IMR-90 (cell line): ENCODE measurements at regions not wholly inside any gene's neighbourhood (a gene's known extent, or its start where the extent isn't known, plus 50 kb on each side); places are given as distances from the start of the nearest gene placed in this dataset.

Source experiments
- ATAC-seq: fragments of 200-7000 bp; cut with Tn5 transposase; 2 replicates; pipeline ENCODE4 v1.9.1; 2020; ENCODE audit warnings: low read depth, mild to moderate bottlenecking, moderate library complexity
- BruUV-seq: library from RNA; stranded (reverse); fragments of 400-500 nt; replicated peaks from 2 replicates; lab custom pipeline; 2021; lab: Mats Ljungman, UMichigan
- CTCF ChIA-PET: fragments of 300-600 bp; formaldehyde crosslinking; extraction: SDS; loops from one replicate; lab custom pipeline; 2021; ENCODE audit warnings: antibody characterized with exemption; lab: Yijun Ruan, JAX
- POLR2A ChIA-PET: fragments of 300-600 bp; sonication (Branson Sonifier 250); formaldehyde crosslinking; loops from one replicate; lab custom pipeline; 2022; ENCODE audit warnings: antibody characterized with exemption; ENCODE audit not compliant: unreplicated experiment; lab: Charles Lee
- DNase-seq: peaks from one replicate; pipeline ENCODE4 v3.0.0; 2013
- H2AFZ ChIP-seq: replicated peaks from 2 replicates; pipeline ENCODE3; 2013; ENCODE audit warnings: low read length, mild to moderate bottlenecking; ENCODE audit not compliant: poor library complexity
- H2AK5ac ChIP-seq: 2 replicates; pipeline ENCODE4 v1.6.1; 2013; ENCODE audit warnings: low read depth, low read length, inconsistent platforms
- H2AK9ac ChIP-seq: replicated peaks from 2 replicates; pipeline ENCODE3; 2013; ENCODE audit warnings: mild to moderate bottlenecking, low read depth, low read length, moderate library complexity; ENCODE audit not compliant: poor library complexity
- H2BK120ac ChIP-seq: 2 replicates; pipeline ENCODE4 v1.6.1; 2013; ENCODE audit warnings: low read depth, low read length, inconsistent platforms
- H2BK15ac ChIP-seq: 3 replicates; pipeline ENCODE4 v1.6.1; 2013; ENCODE audit warnings: low read depth, low read length, inconsistent platforms
- H2BK20ac ChIP-seq: 2 replicates; pipeline ENCODE4 v1.6.1; 2013; ENCODE audit warnings: low read depth, mild to moderate bottlenecking, inconsistent platforms, low read length, moderate library complexity
- H2BK5ac ChIP-seq: 2 replicates; pipeline ENCODE4 v1.6.1; 2013; ENCODE audit warnings: mild to moderate bottlenecking, low read depth, low read length, inconsistent platforms; ENCODE audit not compliant: poor library complexity, severe bottlenecking
- H3K14ac ChIP-seq: replicated peaks from 2 replicates; pipeline ENCODE4 v1.6.1; 2013; ENCODE audit warnings: low read depth, low read length, inconsistent platforms
- H3K18ac ChIP-seq: 2 replicates; pipeline ENCODE4 v1.6.1; 2013; ENCODE audit warnings: low read depth, low read length, control low read depth
- H3K23ac ChIP-seq: 2 replicates; pipeline ENCODE4 v1.6.1; 2013; ENCODE audit warnings: low read depth, low read length, inconsistent platforms
- H3K27ac ChIP-seq: 2 replicates; pipeline ENCODE4 v1.5.1; 2013; ENCODE audit warnings: mild to moderate bottlenecking, control low read depth, low read length; ENCODE audit not compliant: insufficient read depth
- H3K27me3 ChIP-seq: 2 replicates; pipeline ENCODE4 v1.6.1; 2013; ENCODE audit warnings: low read length; ENCODE audit not compliant: control insufficient read depth, insufficient read depth
- H3K36me3 ChIP-seq: 2 replicates; pipeline ENCODE4 v1.6.1; 2013; ENCODE audit warnings: low read length, mixed read lengths; ENCODE audit not compliant: control insufficient read depth, insufficient read depth
- H3K4ac ChIP-seq: 2 replicates; pipeline ENCODE4 v1.6.1; 2013; ENCODE audit warnings: low read depth, low read length, inconsistent platforms
- H3K4me1 ChIP-seq: 2 replicates; pipeline ENCODE4 v1.6.1; 2013; ENCODE audit warnings: low read length, mixed read lengths; ENCODE audit not compliant: control insufficient read depth, insufficient read depth
- H3K4me2 ChIP-seq: 2 replicates; pipeline ENCODE4 v1.6.1; 2013; ENCODE audit warnings: low read depth, mild to moderate bottlenecking, control low read depth, low read length, moderate library complexity
- H3K4me3 ChIP-seq: 2 replicates; pipeline ENCODE4 v1.5.1; 2013; ENCODE audit warnings: low read depth, mild to moderate bottlenecking, control low read depth, low read length, moderate library complexity; ENCODE audit not compliant: insufficient read depth
- H3K56ac ChIP-seq: 2 replicates; pipeline ENCODE4 v1.6.1; 2013; ENCODE audit warnings: low read length, inconsistent platforms; ENCODE audit not compliant: insufficient read depth; ENCODE audit errors: extremely low read depth
- H3K79me1 ChIP-seq, 2 experiments: 2 replicates each; pipeline ENCODE4 v1.6.1; 2013; ENCODE audit warnings: low read length in 2 of 2, inconsistent platforms in 1 of 2, low read depth in 1 of 2
- H3K9ac ChIP-seq: 2 replicates; pipeline ENCODE4 v1.6.1; 2013; ENCODE audit warnings: low read depth, low read length, control low read depth
- H3K9me1 ChIP-seq: 2 replicates; pipeline ENCODE4 v1.6.1; 2013; ENCODE audit warnings: low read length, inconsistent platforms; ENCODE audit not compliant: insufficient read depth
- H3K9me3 ChIP-seq: 2 replicates; pipeline ENCODE4 v1.6.1; 2013; ENCODE audit warnings: low read length; ENCODE audit not compliant: control insufficient read depth, insufficient read depth
- H4K20me1 ChIP-seq: 2 replicates; pipeline ENCODE4 v1.6.1; 2013; ENCODE audit warnings: low read length, inconsistent platforms; ENCODE audit not compliant: insufficient read depth
- H4K5ac ChIP-seq: 2 replicates; pipeline ENCODE4 v1.6.1; 2013; ENCODE audit warnings: mild to moderate bottlenecking, low read depth, low read length, control low read depth
- H4K8ac ChIP-seq, 2 experiments: 2 replicates each; pipeline ENCODE4 v1.6.1; 2013; ENCODE audit warnings: low read depth in 2 of 2, low read length in 2 of 2, control low read depth in 1 of 2, inconsistent platforms in 1 of 2
- H4K91ac ChIP-seq: 2 replicates; pipeline ENCODE4 v1.6.1; 2013; ENCODE audit warnings: low read depth, low read length, inconsistent platforms; ENCODE audit not compliant: insufficient read depth
- BHLHE40 ChIP-seq: fragments of 150-350 bp; IDR thresholded peaks from 2 replicates; pipeline ENCODE4 v1.6.1; 2016; ENCODE audit warnings: mild to moderate bottlenecking, low read depth, low read length
- CEBPB ChIP-seq: IDR thresholded peaks from 2 replicates; pipeline ENCODE4 v1.6.1; 2012; ENCODE audit warnings: low read depth, low read length, improper control_type of control experiment
- CHD1 ChIP-seq: IDR thresholded peaks from 2 replicates; pipeline ENCODE4 v1.6.1; 2012; ENCODE audit warnings: low read depth, low read length, improper control_type of control experiment
- FOS ChIP-seq: fragments of 150-350 bp; IDR thresholded peaks from 2 replicates; pipeline ENCODE4 v1.6.1; 2016; ENCODE audit warnings: low read depth, low read length
- MAZ ChIP-seq: IDR thresholded peaks from 2 replicates; pipeline ENCODE4 v1.6.1; 2012; ENCODE audit warnings: low read depth, mild to moderate bottlenecking, low read length, improper control_type of control experiment, moderate library complexity, borderline replicate concordance
- MXI1 ChIP-seq: IDR thresholded peaks from 2 replicates; pipeline ENCODE4 v1.6.1; 2012; ENCODE audit warnings: low read depth, mild to moderate bottlenecking, low read length, moderate library complexity, borderline replicate concordance
- NFE2L2 ChIP-seq: fragments of 150-350 bp; IDR thresholded peaks from 2 replicates; pipeline ENCODE4 v1.6.1; 2016; ENCODE audit warnings: low read depth, mild to moderate bottlenecking, low read length
- POLR2A ChIP-seq: IDR thresholded peaks from 2 replicates; pipeline ENCODE4 v1.6.1; 2012; ENCODE audit warnings: mild to moderate bottlenecking, low read depth, low read length
- RCOR1 ChIP-seq: IDR thresholded peaks from 2 replicates; pipeline ENCODE4 v1.6.1; 2012; ENCODE audit warnings: mild to moderate bottlenecking, low read length, improper control_type of control experiment; ENCODE audit not compliant: insufficient replicate concordance
- RFX5 ChIP-seq: IDR thresholded peaks from 2 replicates; pipeline ENCODE4 v1.8.0; 2012; ENCODE audit warnings: low read depth, mild to moderate bottlenecking, low read length, moderate library complexity
- WGBS, 2 experiments: methylation state at CpG; one replicate each; pipeline versions ENCODE4 v1.1.5 to v1.1.7; 2013; ENCODE audit warnings: missing lambda C conversion rate in 2 of 2; ENCODE audit not compliant: insufficient read length in 1 of 2; ENCODE audit errors: extremely low coverage in 2 of 2; 5-methylcytosine and 5-hydroxymethylcytosine counted together
- dilution Hi-C: fragments of 300-500 bp; cut with HindIII; formaldehyde crosslinking; loops from one replicate; pipeline ENCODE4 v1.14.3; 2018; ENCODE audit warnings: low sequenced_read_pairs; ENCODE audit not compliant: unreplicated experiment
- in situ Hi-C: fragments of 300-500 bp; cut with MboI; formaldehyde crosslinking; loops from 3 replicates; pipeline ENCODE4 v1.14.3; 2019; ENCODE audit warnings: low sequenced_read_pairs, inconsistent platforms, mixed read lengths
- intact Hi-C: fragments of 100-400 bp; cut with micrococcal nuclease; formaldehyde crosslinking; loops from 2 replicates; pipeline ENCODE4 v1.10.0; 2022
- TF ChIP-seq, protein P1 (sequence below): conservative IDR thresholded peaks from 2 replicates; pipeline ENCODE4 v1.5.1; 2012; ENCODE audit warnings: mild to moderate bottlenecking, low read depth, low read length, improper control_type of control experiment
- TF ChIP-seq, protein P2 (sequence below): fragments of 150-350 bp; IDR thresholded peaks from 2 replicates; pipeline ENCODE4 v1.6.1; 2017; ENCODE audit warnings: mild to moderate bottlenecking, antibody characterized with exemption, low read length, low read depth

DNA sequence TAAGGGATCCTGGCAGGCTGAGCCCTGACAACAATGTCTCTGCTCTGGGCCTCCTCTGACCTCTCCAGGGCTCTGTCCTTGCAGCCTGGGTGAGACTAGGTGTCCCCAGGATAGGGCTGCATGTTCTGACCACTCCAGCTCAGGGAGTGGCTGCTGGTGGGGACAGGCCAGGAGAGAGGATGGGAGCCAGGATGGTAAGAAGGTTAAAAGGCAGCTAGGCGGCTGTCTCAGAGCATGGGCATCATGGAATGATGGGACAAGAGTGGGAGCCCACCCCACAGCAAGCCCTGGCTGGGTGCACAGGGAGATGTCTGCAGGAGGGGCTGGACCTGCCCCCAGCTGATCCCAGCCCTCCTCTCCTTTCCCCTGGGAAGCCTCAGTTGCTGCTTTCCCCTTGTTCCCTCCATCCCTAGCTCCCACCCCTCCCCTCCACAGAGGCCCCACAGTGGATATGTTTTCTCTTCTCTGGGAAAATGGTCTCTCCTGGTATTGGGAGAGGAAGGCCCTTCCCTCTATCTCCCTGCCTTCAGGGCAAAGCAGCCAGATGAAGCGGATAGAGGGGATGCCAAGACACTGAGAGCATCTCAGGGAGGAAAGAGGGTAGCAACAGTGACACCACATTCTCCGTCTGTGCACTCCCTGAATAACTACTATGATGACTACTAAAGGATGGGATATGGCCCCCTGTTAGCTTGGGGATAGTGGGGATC is 334.3 kb downstream of the DYSF start:
- H2BK15ac ChIP-seq: no peak overlapping the region
- H3K56ac ChIP-seq: no peak overlapping the region
- H3K14ac ChIP-seq: no peak overlapping the region
- in situ Hi-C loops: loop anchor here (25.0 kb wide), 1 partner anchor 950 kb away; no protein-coding TSS in a partner anchor
- H3K4me1 ChIP-seq: peaks cover 10% of the 10 kb centered on the region
- H3K4me2 ChIP-seq: no peak overlapping the region
- H3K27ac ChIP-seq: no peak overlapping the region
- H3K27me3 ChIP-seq: peaks cover 6% of the 10 kb centered on the region
- DNase-seq: no peak
- H2AK5ac ChIP-seq: no peak overlapping the region
- H3K9ac ChIP-seq: no peak overlapping the region
- TF ChIP-seq BHLHE40: no peak
- no peak for TF ChIP-seq MAZ
- TF ChIP-seq CHD1: no peak
- no peak for TF ChIP-seq RFX5
- no peak for TF ChIP-seq RCOR1
- TF ChIP-seq, protein P1, sequence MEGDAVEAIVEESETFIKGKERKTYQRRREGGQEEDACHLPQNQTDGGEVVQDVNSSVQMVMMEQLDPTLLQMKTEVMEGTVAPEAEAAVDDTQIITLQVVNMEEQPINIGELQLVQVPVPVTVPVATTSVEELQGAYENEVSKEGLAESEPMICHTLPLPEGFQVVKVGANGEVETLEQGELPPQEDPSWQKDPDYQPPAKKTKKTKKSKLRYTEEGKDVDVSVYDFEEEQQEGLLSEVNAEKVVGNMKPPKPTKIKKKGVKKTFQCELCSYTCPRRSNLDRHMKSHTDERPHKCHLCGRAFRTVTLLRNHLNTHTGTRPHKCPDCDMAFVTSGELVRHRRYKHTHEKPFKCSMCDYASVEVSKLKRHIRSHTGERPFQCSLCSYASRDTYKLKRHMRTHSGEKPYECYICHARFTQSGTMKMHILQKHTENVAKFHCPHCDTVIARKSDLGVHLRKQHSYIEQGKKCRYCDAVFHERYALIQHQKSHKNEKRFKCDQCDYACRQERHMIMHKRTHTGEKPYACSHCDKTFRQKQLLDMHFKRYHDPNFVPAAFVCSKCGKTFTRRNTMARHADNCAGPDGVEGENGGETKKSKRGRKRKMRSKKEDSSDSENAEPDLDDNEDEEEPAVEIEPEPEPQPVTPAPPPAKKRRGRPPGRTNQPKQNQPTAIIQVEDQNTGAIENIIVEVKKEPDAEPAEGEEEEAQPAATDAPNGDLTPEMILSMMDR: no peak
- TF ChIP-seq FOS: no peak
- no peak for TF ChIP-seq CEBPB
- no peak for TF ChIP-seq POLR2A
- TF ChIP-seq NFE2L2: no peak
- TF ChIP-seq MXI1: no peak
- TF ChIP-seq, protein P2, sequence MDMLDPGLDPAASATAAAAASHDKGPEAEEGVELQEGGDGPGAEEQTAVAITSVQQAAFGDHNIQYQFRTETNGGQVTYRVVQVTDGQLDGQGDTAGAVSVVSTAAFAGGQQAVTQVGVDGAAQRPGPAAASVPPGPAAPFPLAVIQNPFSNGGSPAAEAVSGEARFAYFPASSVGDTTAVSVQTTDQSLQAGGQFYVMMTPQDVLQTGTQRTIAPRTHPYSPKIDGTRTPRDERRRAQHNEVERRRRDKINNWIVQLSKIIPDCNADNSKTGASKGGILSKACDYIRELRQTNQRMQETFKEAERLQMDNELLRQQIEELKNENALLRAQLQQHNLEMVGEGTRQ: no peak
- H4K20me1 ChIP-seq: no peaks in the 10 kb centered on the region; the same call in 1 of the 2 replicates
- ChIA-PET CTCF (interaction anchor here (1.0 kb wide), 1 partner anchor 177 kb away, joined by 3 read pairs; no protein-coding TSS in a partner anchor), POLR2A (no interaction called here)
- H4K8ac ChIP-seq: no peak overlapping the region
- intact Hi-C loops: no loop called here
- H3K4me3 ChIP-seq: no peak overlapping the region
- dilution Hi-C loops: no loop called here
- BruUV-seq: no TSS peak
- no peak overlapping the region for H2BK5ac ChIP-seq
- H2BK120ac ChIP-seq: no peak overlapping the region
- H3K9me1 ChIP-seq: peaks cover 12% of the 10 kb centered on the region; the same call in 1 of the 2 replicates
- H3K4ac ChIP-seq: no peak overlapping the region
- no peaks in the 10 kb centered on the region for H3K36me3 ChIP-seq
- no peak overlapping the region; the same call in 1 of the 2 replicates for H4K91ac ChIP-seq
- no peaks in the 10 kb centered on the region for H3K9me3 ChIP-seq
- H3K18ac ChIP-seq: no peak overlapping the region
- H4K5ac ChIP-seq: no peak overlapping the region
- no peak overlapping the region for H2BK20ac ChIP-seq
- WGBS, 2 experiments: no CpG with 5 or more reads among the region's 3 CpGs
- ATAC-seq: no peak
- H3K23ac ChIP-seq: no peak overlapping the region
- no peak overlapping the region for H2AK9ac ChIP-seq
- H2AFZ ChIP-seq: no peak overlapping the region
- H3K79me1 ChIP-seq: no peaks in the 10 kb centered on the region
